ENCODE measurements at regions not wholly inside any gene's neighbourhood (a gene's known extent, or its start where the extent isn't known, plus 50 kb on each side); places are given as distances from the start of the nearest gene placed in this dataset.

GRCh38 chr5:2524620-2525019 is 226.9 kb downstream of the IRX2 start:
- no peaks in the 10 kb centered on the region for H3K4me1 Mint-ChIP-seq
- H3K4me3 Mint-ChIP-seq: no peak overlapping the region
- no peaks in the 10 kb centered on the region for H3K27me3 Mint-ChIP-seq
- no peaks in the 10 kb centered on the region for H3K36me3 Mint-ChIP-seq (ENCODE audit: low read depth)
- H3K27ac Mint-ChIP-seq: no peak overlapping the region
- ATAC-seq (no peak), DNase-seq (no peak)
- no peaks in the 10 kb centered on the region for H3K9me3 ChIP-seq (ENCODE audit: control insufficient read depth, low read length, poor library complexity, severe bottlenecking)

- no peaks in the 10 kb centered on the region for H3K36me3 Mint-ChIP-seq (ENCODE audit: low read depth)
- H3K4me3 Mint-ChIP-seq: no peak overlapping the region
- H3K4me1 Mint-ChIP-seq: no peaks in the 10 kb centered on the region
- ATAC-seq (no peak), DNase-seq (no peak)
- no peaks in the 10 kb centered on the region for H3K9me3 ChIP-seq (ENCODE audit: control insufficient read depth, low read length, poor library complexity, severe bottlenecking)
- no peak overlapping the region for H3K27ac Mint-ChIP-seq
- H3K27me3 Mint-ChIP-seq: no peaks in the 10 kb centered on the region
Observed at GRCh38 chr5:2523180-2523579, 228.3 kb downstream of the IRX2 start.

- no peak overlapping the region for H3K4me3 Mint-ChIP-seq
- no peak overlapping the region for H3K27ac Mint-ChIP-seq
- H3K27me3 Mint-ChIP-seq: no peaks in the 10 kb centered on the region
- H3K36me3 Mint-ChIP-seq (ENCODE audit: low read depth): no peaks in the 10 kb centered on the region
- no peaks in the 10 kb centered on the region for H3K4me1 Mint-ChIP-seq
- DNase-seq (no peak), ATAC-seq (no peak)
- H3K9me3 ChIP-seq (ENCODE audit: control insufficient read depth, low read length, poor library complexity, severe bottlenecking): no peaks in the 10 kb centered on the region
Observed at GRCh38 chr5:2522372-2522771, 229.1 kb downstream of the IRX2 start.

- H3K36me3 Mint-ChIP-seq (ENCODE audit: low read depth): no peaks in the 10 kb centered on the region
- DNase-seq: no peak
Observed at GRCh38 chr5:2519153-2519552, 232.3 kb downstream of the IRX2 start.

GRCh38 chr5:2517451-2517850 is 234.0 kb downstream of the IRX2 start:
- H3K4me1 Mint-ChIP-seq: no peaks in the 10 kb centered on the region
- H3K9me3 ChIP-seq (ENCODE audit: control insufficient read depth, low read length, poor library complexity, severe bottlenecking): no peaks in the 10 kb centered on the region
- H3K27me3 Mint-ChIP-seq: peaks cover 6% of the 10 kb centered on the region
- no peak overlapping the region for H3K27ac Mint-ChIP-seq
- no peaks in the 10 kb centered on the region for H3K36me3 Mint-ChIP-seq (ENCODE audit: low read depth)
- no peak overlapping the region for H3K4me3 Mint-ChIP-seq
- ATAC-seq (no peak), DNase-seq (no peak)

More at GRCh38 chr5:2519153-2519552, 232.3 kb downstream of the IRX2 start:
- H3K4me1 Mint-ChIP-seq: no peaks in the 10 kb centered on the region
- ATAC-seq: no peak
- H3K9me3 ChIP-seq (ENCODE audit: control insufficient read depth, low read length, poor library complexity, severe bottlenecking): no peaks in the 10 kb centered on the region
- H3K27me3 Mint-ChIP-seq: peaks cover 6% of the 10 kb centered on the region
- H3K4me3 Mint-ChIP-seq: no peak overlapping the region
- peak overlapping the region; percentile 57 for H3K27ac Mint-ChIP-seq

GRCh38 chr5:2515180-2515764 is 236.2 kb downstream of the IRX2 start:
- DNase-seq (no peak), ATAC-seq (no peak)
- Mint-ChIP-seq H3K4me1 (no peaks in the 10 kb centered on the region), H3K27me3 (peaks cover 6% of the 10 kb centered on the region), H3K4me3 (no peak overlapping the region), H3K27ac (no peak overlapping the region), H3K36me3 (ENCODE audit: low read depth) (no peaks in the 10 kb centered on the region)
- H3K9me3 ChIP-seq (ENCODE audit: control insufficient read depth, low read length, poor library complexity, severe bottlenecking): no peaks in the 10 kb centered on the region

GRCh38 chr5:2514484-2514883 is 237.0 kb downstream of the IRX2 start:
- DNase-seq: no peak
- ATAC-seq: no peak
- H3K4me3 Mint-ChIP-seq: no peak overlapping the region

GRCh38 chr5:2511706-2512105 is 239.8 kb downstream of the IRX2 start:
- DNase-seq: no peak
- Mint-ChIP-seq H3K27ac (no peak overlapping the region), H3K27me3 (peaks cover 6% of the 10 kb centered on the region), H3K36me3 (ENCODE audit: low read depth) (no peaks in the 10 kb centered on the region), H3K4me3 (no peak overlapping the region), H3K4me1 (no peaks in the 10 kb centered on the region)
- ATAC-seq: no peak
- no peaks in the 10 kb centered on the region for H3K9me3 ChIP-seq (ENCODE audit: control insufficient read depth, low read length, poor library complexity, severe bottlenecking)

More at GRCh38 chr5:2514484-2514883, 237.0 kb downstream of the IRX2 start:
- no peaks in the 10 kb centered on the region for H3K4me1 Mint-ChIP-seq
- H3K27ac Mint-ChIP-seq: no peak overlapping the region
- H3K36me3 Mint-ChIP-seq (ENCODE audit: low read depth): no peaks in the 10 kb centered on the region
- no peaks in the 10 kb centered on the region for H3K9me3 ChIP-seq (ENCODE audit: control insufficient read depth, low read length, poor library complexity, severe bottlenecking)
- H3K27me3 Mint-ChIP-seq: peaks cover 6% of the 10 kb centered on the region

- DNase-seq (no peak), ATAC-seq (no peak)
- H3K4me1 Mint-ChIP-seq: no peaks in the 10 kb centered on the region
- no peaks in the 10 kb centered on the region for H3K36me3 Mint-ChIP-seq (ENCODE audit: low read depth)
- H3K4me3 Mint-ChIP-seq: no peak overlapping the region
- H3K27me3 Mint-ChIP-seq: peaks cover 6% of the 10 kb centered on the region
- H3K27ac Mint-ChIP-seq: no peak overlapping the region
- no peaks in the 10 kb centered on the region for H3K9me3 ChIP-seq (ENCODE audit: control insufficient read depth, low read length, poor library complexity, severe bottlenecking)
Observed at GRCh38 chr5:2511126-2511525, 240.4 kb downstream of the IRX2 start.

- DNase-seq: no peak
- no peaks in the 10 kb centered on the region for H3K27me3 Mint-ChIP-seq
- no peaks in the 10 kb centered on the region for H3K4me1 Mint-ChIP-seq
- H3K4me3 Mint-ChIP-seq: no peak overlapping the region
- H3K36me3 Mint-ChIP-seq (ENCODE audit: low read depth): no peaks in the 10 kb centered on the region
- no peak overlapping the region for H3K27ac Mint-ChIP-seq
- no peaks in the 10 kb centered on the region for H3K9me3 ChIP-seq (ENCODE audit: control insufficient read depth, low read length, poor library complexity, severe bottlenecking)
- ATAC-seq: no peak
Observed at GRCh38 chr5:2509527-2509926, 241.9 kb downstream of the IRX2 start.

- no peak overlapping the region for H3K27ac Mint-ChIP-seq
- H3K27me3 Mint-ChIP-seq: no peaks in the 10 kb centered on the region
- no peak overlapping the region for H3K4me3 Mint-ChIP-seq
- no peaks in the 10 kb centered on the region for H3K4me1 Mint-ChIP-seq
- H3K36me3 Mint-ChIP-seq (ENCODE audit: low read depth): no peaks in the 10 kb centered on the region
- no peak for DNase-seq
- no peak for ATAC-seq
- H3K9me3 ChIP-seq (ENCODE audit: control insufficient read depth, low read length, poor library complexity, severe bottlenecking): no peaks in the 10 kb centered on the region
Observed at GRCh38 chr5:2508514-2508913, 243.0 kb downstream of the IRX2 start.

GRCh38 chr5:2507611-2508010 is 243.9 kb downstream of the IRX2 start:
- DNase-seq (no peak), ATAC-seq (no peak)
- Mint-ChIP-seq H3K27ac (no peak overlapping the region), H3K27me3 (no peaks in the 10 kb centered on the region), H3K4me1 (no peaks in the 10 kb centered on the region), H3K4me3 (no peak overlapping the region), H3K36me3 (ENCODE audit: low read depth) (no peaks in the 10 kb centered on the region)
- H3K9me3 ChIP-seq (ENCODE audit: control insufficient read depth, low read length, poor library complexity, severe bottlenecking): no peaks in the 10 kb centered on the region

GRCh38 chr5:2506603-2507002 is 244.9 kb downstream of the IRX2 start:
- no peaks in the 10 kb centered on the region for H3K9me3 ChIP-seq (ENCODE audit: control insufficient read depth, low read length, poor library complexity, severe bottlenecking)
- no peaks in the 10 kb centered on the region for H3K27me3 Mint-ChIP-seq
- H3K4me1 Mint-ChIP-seq: no peaks in the 10 kb centered on the region
- H3K36me3 Mint-ChIP-seq (ENCODE audit: low read depth): no peaks in the 10 kb centered on the region
- ATAC-seq (no peak), DNase-seq (no peak)
- H3K4me3 Mint-ChIP-seq: no peak overlapping the region
- no peak overlapping the region for H3K27ac Mint-ChIP-seq

- H3K27ac Mint-ChIP-seq: no peak overlapping the region
- no peaks in the 10 kb centered on the region for H3K36me3 Mint-ChIP-seq (ENCODE audit: low read depth)
- no peaks in the 10 kb centered on the region for H3K27me3 Mint-ChIP-seq
- DNase-seq (no peak), ATAC-seq (no peak)
- H3K9me3 ChIP-seq (ENCODE audit: control insufficient read depth, low read length, poor library complexity, severe bottlenecking): no peaks in the 10 kb centered on the region
- H3K4me3 Mint-ChIP-seq: no peak overlapping the region
- no peaks in the 10 kb centered on the region for H3K4me1 Mint-ChIP-seq
Observed at GRCh38 chr5:2505217-2505616, 246.3 kb downstream of the IRX2 start.

Data from T-helper 17 cell (primary cell).